GM23338 (cell line): ENCODE measurements at regions not wholly inside any gene's neighbourhood (a gene's known extent, or its start where the extent isn't known, plus 50 kb on each side); places are given as distances from the start of the nearest gene placed in this dataset.

Experiments
- ATAC-seq: fragments of 200-7000 bp; cut with Tn5 transposase; 3 replicates; pipeline ENCODE4 v1.9.1; 2020
- DNase-seq: peaks from one replicate; pipeline ENCODE4 v3.0.0-alpha.2; 2015; ENCODE audit warnings: low spot score
- H2AFZ ChIP-seq: fragments of 200-600 bp; sonication (generic); 2 replicates; pipeline ENCODE4 v1.8.0; 2016; ENCODE audit warnings: antibody characterized with exemption, mild to moderate bottlenecking, moderate library complexity
- H3F3A ChIP-seq: fragments of 200-600 bp; sonication (generic); replicated peaks from 2 replicates; pipeline ENCODE4 v1.8.0; 2017; ENCODE audit warnings: antibody characterized with exemption, mixed run types, low read depth
- H3K27ac ChIP-seq: fragments of 200-600 bp; sonication (generic); 2 replicates; pipeline ENCODE4 v1.6.1; 2016; ENCODE audit warnings: low read depth
- H3K27me3 ChIP-seq: fragments of 200-600 bp; sonication (generic); 2 replicates; pipeline ENCODE4 v1.8.0; 2016; ENCODE audit warnings: mild to moderate bottlenecking, mixed run types, moderate library complexity; ENCODE audit not compliant: insufficient read depth
- H3K36me3 ChIP-seq: fragments of 200-600 bp; sonication (generic); 2 replicates; pipeline ENCODE4 v1.8.0; 2016; ENCODE audit warnings: mild to moderate bottlenecking; ENCODE audit not compliant: insufficient read depth
- H3K4me1 ChIP-seq: fragments of 200-600 bp; sonication (generic); 2 replicates; pipeline ENCODE4 v1.8.0; 2016; ENCODE audit warnings: mild to moderate bottlenecking, moderate library complexity; ENCODE audit not compliant: insufficient read depth
- H3K4me2 ChIP-seq: fragments of 200-600 bp; sonication (generic); 2 replicates; pipeline ENCODE4 v1.7.1; 2017; ENCODE audit warnings: mixed run types
- H3K4me3 ChIP-seq: fragments of 200-600 bp; sonication (generic); 2 replicates; pipeline ENCODE4 v1.6.1; 2016; ENCODE audit warnings: mixed run types
- H3K79me2 ChIP-seq: fragments of 200-600 bp; sonication (generic); replicated peaks from 2 replicates; pipeline ENCODE4 v1.8.0; 2017; ENCODE audit warnings: mild to moderate bottlenecking; ENCODE audit not compliant: insufficient read depth
- H3K9me2 ChIP-seq: fragments of 200-600 bp; sonication (generic); 2 replicates; pipeline ENCODE4 v1.8.0; 2017; ENCODE audit not compliant: insufficient read depth
- H4K20me1 ChIP-seq: fragments of 200-600 bp; sonication (generic); replicated peaks from 2 replicates; pipeline ENCODE4 v1.8.0; 2017; ENCODE audit warnings: mild to moderate bottlenecking; ENCODE audit not compliant: insufficient read depth
- H3K27ac Mint-ChIP-seq: 2 replicates; pipeline ENCODE4 v1.8.0; 2020; ENCODE audit warnings: inconsistent platforms, mild to moderate bottlenecking, moderate library complexity, mixed read lengths
- H3K27me3 Mint-ChIP-seq: 3 replicates; pipeline ENCODE4 v1.8.0; 2022; ENCODE audit warnings: low read depth, mild to moderate bottlenecking, moderate library complexity, mixed read lengths, inconsistent platforms; ENCODE audit not compliant: insufficient read depth, poor library complexity
- H3K36me3 Mint-ChIP-seq: 3 replicates; pipeline ENCODE4 v1.8.0; 2021; ENCODE audit warnings: low read depth, mild to moderate bottlenecking, inconsistent platforms, moderate library complexity, mixed read lengths
- H3K4me1 Mint-ChIP-seq: 3 replicates; pipeline ENCODE4 v1.8.0; 2020; ENCODE audit warnings: mild to moderate bottlenecking, inconsistent platforms, mixed read lengths
- H3K4me3 Mint-ChIP-seq: 3 replicates; pipeline ENCODE4 v1.8.0; 2021; ENCODE audit warnings: moderate library complexity, mild to moderate bottlenecking, inconsistent platforms, mixed read lengths
- H3K9me3 Mint-ChIP-seq: 3 replicates; pipeline ENCODE4 v1.8.0; 2020; ENCODE audit warnings: moderate library complexity, mild to moderate bottlenecking, inconsistent platforms, mixed read lengths
- CREB1 ChIP-seq: fragments of 250-450 bp; sonication (Bioruptor Pico); IDR thresholded peaks from 2 replicates; pipeline ENCODE4 v1.5.0; 2020; ENCODE audit warnings: low read depth, mild to moderate bottlenecking, moderate library complexity
- EZH2phosphoT487 ChIP-seq: fragments of 200-600 bp; sonication (generic); IDR thresholded peaks from one replicate; pipeline ENCODE4 v1.8.1; 2018; ENCODE audit warnings: antibody characterized with exemption; ENCODE audit not compliant: unreplicated experiment
- POLR2AphosphoS5 ChIP-seq: IDR thresholded peaks from 2 replicates; pipeline ENCODE4 v1.6.1; 2016; ENCODE audit warnings: antibody characterized with exemption, low read depth
- REST ChIP-seq: IDR thresholded peaks from one replicate; pipeline ENCODE4 v1.6.1; 2018; ENCODE audit warnings: antibody characterized with exemption; ENCODE audit not compliant: unreplicated experiment
- ZNF114 ChIP-seq: fragments of 250-450 bp; sonication (Bioruptor Pico); IDR thresholded peaks from 2 replicates; pipeline ENCODE4 v1.5.0; 2020; ENCODE audit warnings: mild to moderate bottlenecking, moderate library complexity
- ZNF331 ChIP-seq: fragments of 250-450 bp; sonication (Bioruptor Pico); IDR thresholded peaks from 2 replicates; pipeline ENCODE4 v1.5.0; 2020; ENCODE audit warnings: low read depth, mild to moderate bottlenecking, moderate library complexity
- ZNF462 ChIP-seq: fragments of 250-450 bp; sonication (Bioruptor Pico); IDR thresholded peaks from 2 replicates; pipeline ENCODE4 v1.5.0; 2020; ENCODE audit warnings: mild to moderate bottlenecking, moderate library complexity

- H3K79me2 ChIP-seq: no peaks in the 10 kb centered on the region
- DNase-seq (no peak), ATAC-seq (no peak)
- TF ChIP-seq ZNF331 (CRISPR knock-in tag): no peak
- TF ChIP-seq CREB1 (CRISPR knock-in tag): no peak
- TF ChIP-seq REST: no peak
- no peaks in the 10 kb centered on the region for H4K20me1 ChIP-seq
- no peaks in the 10 kb centered on the region for H3K4me1 ChIP-seq
- Mint-ChIP-seq H3K4me1 (no peaks in the 10 kb centered on the region; the same call in 2 of the 3 replicates), H3K27me3 (no peaks in the 10 kb centered on the region), H3K36me3 (no peaks in the 10 kb centered on the region), H3K9me3 (no peaks in the 10 kb centered on the region), H3K27ac (no peak overlapping the region), H3K4me3 (no peak overlapping the region)
- H3F3A ChIP-seq: no peaks in the 10 kb centered on the region
- H3K36me3 ChIP-seq: no peaks in the 10 kb centered on the region
- no peak overlapping the region for H3K4me2 ChIP-seq
- no peak overlapping the region for H3K4me3 ChIP-seq
- H2AFZ ChIP-seq: no peak overlapping the region
- H3K9me2 ChIP-seq: 0 out of 2 replicates have a peak, but pooled peaks cover 6% of the 10 kb centered on the region
- no peak overlapping the region for H3K27ac ChIP-seq
- no peaks in the 10 kb centered on the region for H3K27me3 ChIP-seq
Observed at GRCh38 chr10:8278099-8278498, 223.6 kb downstream of the GATA3 start.

- Histone ChIP-seq H3K9me2 (0 out of 2 replicates have a peak, but pooled peaks cover 6% of the 10 kb centered on the region), H3K4me2 (no peak overlapping the region), H4K20me1 (no peaks in the 10 kb centered on the region), H3K4me3 (no peak overlapping the region), H2AFZ (no peak overlapping the region), H3K36me3 (no peaks in the 10 kb centered on the region), H3K27me3 (no peaks in the 10 kb centered on the region), H3F3A (no peaks in the 10 kb centered on the region), H3K27ac (no peak overlapping the region), H3K4me1 (no peaks in the 10 kb centered on the region), H3K79me2 (no peaks in the 10 kb centered on the region)
- H3K27ac Mint-ChIP-seq: no peak overlapping the region
- H3K4me3 Mint-ChIP-seq: no peak overlapping the region
- no peaks in the 10 kb centered on the region for H3K4me1 Mint-ChIP-seq
- H3K27me3 Mint-ChIP-seq: no peaks in the 10 kb centered on the region
- DNase-seq (no peak), ATAC-seq (no peak)
- H3K36me3 Mint-ChIP-seq: no peaks in the 10 kb centered on the region
- H3K9me3 Mint-ChIP-seq: no peaks in the 10 kb centered on the region
- TF ChIP-seq ZNF462 (CRISPR knock-in tag): no peak
- TF ChIP-seq POLR2AphosphoS5: no peak
- no peak for TF ChIP-seq CREB1 (CRISPR knock-in tag)
- TF ChIP-seq REST: no peak
- TF ChIP-seq EZH2phosphoT487: no peak
- TF ChIP-seq ZNF114: no peak
Observed at GRCh38 chr10:8279598-8279997, 225.1 kb downstream of the GATA3 start.
